ENCODE measurements at regions not wholly inside any gene's neighbourhood (a gene's known extent, or its start where the extent isn't known, plus 50 kb on each side); places are given as distances from the start of the nearest gene placed in this dataset.

GRCh38 chr6:159642995-159643394, 50.0 kb downstream of the SOD2 start:
- Histone ChIP-seq H3K4me3 (no peak overlapping the region), H3K27ac (no peak overlapping the region), H3K27me3 (no peaks in the 10 kb centered on the region), H3K36me3 (no peaks in the 10 kb centered on the region), H3K9me3 (no peaks in the 10 kb centered on the region), H3K4me1 (no peaks in the 10 kb centered on the region)
- TF ChIP-seq CTCF (IDR thresholded peaks at IDR 0.05) (no peak), POLR2A (IDR thresholded peaks at IDR 0.05) (no peak)
- intact Hi-C loops (cut with DNase I; ENCODE audit: low total_unique reads), result no loop called here
- no peak for DNase-seq

DNA sequence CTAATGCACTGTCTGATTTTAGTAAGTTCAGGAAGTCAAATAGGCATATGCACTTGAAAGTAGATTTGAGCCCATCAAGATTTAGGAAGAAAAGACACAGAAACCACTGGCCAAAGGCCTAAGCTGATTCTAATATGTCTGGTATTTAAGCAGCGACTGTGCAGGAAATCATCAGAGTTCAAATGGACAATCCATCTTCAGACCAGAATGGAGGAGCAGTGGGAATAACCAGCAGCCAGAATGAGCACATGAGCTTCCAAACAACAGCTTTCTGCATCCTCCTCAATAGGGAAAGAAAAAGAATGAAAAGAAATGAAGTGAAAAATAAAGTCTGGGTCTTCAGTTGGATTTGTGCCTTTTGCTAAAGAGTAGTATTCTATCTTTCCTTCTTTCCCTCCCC, 50.6 kb downstream of the SOD2 start:
- Histone ChIP-seq H3K36me3 (no peaks in the 10 kb centered on the region), H3K4me1 (no peaks in the 10 kb centered on the region), H3K9me3 (no peaks in the 10 kb centered on the region), H3K27ac (no peak overlapping the region), H3K27me3 (no peaks in the 10 kb centered on the region), H3K4me3 (no peak overlapping the region)
- no peak for TF ChIP-seq POLR2A (IDR thresholded peaks at IDR 0.05)
- TF ChIP-seq CTCF (IDR thresholded peaks at IDR 0.05), result no peak
- no peak for DNase-seq
- intact Hi-C loops (cut with DNase I; ENCODE audit: low total_unique reads), result no loop called here

DNA sequence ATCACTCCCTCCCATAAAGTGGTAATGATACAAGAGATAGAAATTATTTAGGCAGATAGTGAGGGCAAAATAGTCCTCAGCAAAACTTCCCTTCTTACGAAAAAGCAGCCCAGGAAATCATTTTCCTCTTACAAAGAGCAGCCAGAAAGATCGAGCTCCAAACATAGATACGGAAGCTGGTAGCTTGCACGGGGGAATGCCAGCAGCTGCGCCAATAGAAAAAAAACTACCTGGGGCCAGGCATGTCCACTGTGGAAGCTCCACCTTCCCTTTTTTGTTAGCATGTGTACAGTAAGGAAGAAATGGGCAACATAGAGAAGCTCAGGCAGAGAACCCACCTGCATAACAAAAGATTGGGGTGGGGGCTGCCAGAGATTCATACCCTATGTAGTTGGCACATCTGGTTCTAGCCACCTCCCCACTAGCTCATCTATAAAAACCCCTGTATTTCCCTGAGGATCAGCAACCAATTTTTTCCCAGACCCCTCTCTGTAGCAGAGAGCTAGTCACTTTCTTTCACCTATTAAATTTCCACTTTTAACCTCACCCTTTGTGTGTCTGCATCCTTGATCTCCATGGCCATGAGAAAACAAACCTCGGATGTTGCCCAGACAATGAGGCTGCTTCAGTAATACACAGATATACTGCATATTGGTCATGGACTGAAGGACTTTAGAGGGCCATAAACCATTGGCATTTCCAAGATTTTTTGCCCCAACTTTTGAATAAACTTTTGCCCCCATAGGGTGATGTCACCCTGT, 52.1 kb downstream of the SOD2 start:
- Histone ChIP-seq H3K36me3 (no peaks in the 10 kb centered on the region), H3K9me3 (no peaks in the 10 kb centered on the region), H3K27me3 (no peaks in the 10 kb centered on the region), H3K4me1 (no peaks in the 10 kb centered on the region), H3K4me3 (no peak overlapping the region), H3K27ac (no peak overlapping the region)
- TF ChIP-seq POLR2A (IDR thresholded peaks at IDR 0.05), result no peak
- TF ChIP-seq CTCF (IDR thresholded peaks at IDR 0.05), result no peak
- DNase-seq, result no peak
- intact Hi-C loops (cut with DNase I; ENCODE audit: low total_unique reads), result no loop called here

DNA sequence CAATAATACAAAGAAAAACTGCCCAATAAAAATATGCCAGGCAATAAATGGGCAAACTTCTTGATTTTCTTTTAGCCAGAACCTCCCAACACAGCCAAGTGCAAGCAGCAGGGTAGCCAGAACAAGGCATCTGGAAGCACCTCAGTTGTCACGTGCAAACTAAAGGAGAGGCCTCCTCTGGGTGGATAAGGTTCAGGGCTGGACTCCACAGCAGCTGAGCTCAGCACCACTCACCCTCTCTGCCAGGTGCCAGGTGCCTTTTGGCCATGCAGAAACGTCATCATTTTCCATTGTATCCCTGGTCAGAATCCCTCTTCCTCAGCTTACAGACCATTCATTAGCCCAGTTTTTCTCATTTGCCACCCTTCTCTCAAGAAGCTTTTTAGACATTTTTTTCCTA, 52.7 kb downstream of the SOD2 start:
- TF ChIP-seq CTCF (IDR thresholded peaks at IDR 0.05) (no peak), POLR2A (IDR thresholded peaks at IDR 0.05) (no peak)
- Histone ChIP-seq H3K27ac (no peak overlapping the region), H3K4me3 (no peak overlapping the region), H3K36me3 (no peaks in the 10 kb centered on the region), H3K4me1 (no peaks in the 10 kb centered on the region), H3K27me3 (no peaks in the 10 kb centered on the region), H3K9me3 (no peaks in the 10 kb centered on the region)
- intact Hi-C loops (cut with DNase I; ENCODE audit: low total_unique reads), result no loop called here
- DNase-seq, result no peak

DNA sequence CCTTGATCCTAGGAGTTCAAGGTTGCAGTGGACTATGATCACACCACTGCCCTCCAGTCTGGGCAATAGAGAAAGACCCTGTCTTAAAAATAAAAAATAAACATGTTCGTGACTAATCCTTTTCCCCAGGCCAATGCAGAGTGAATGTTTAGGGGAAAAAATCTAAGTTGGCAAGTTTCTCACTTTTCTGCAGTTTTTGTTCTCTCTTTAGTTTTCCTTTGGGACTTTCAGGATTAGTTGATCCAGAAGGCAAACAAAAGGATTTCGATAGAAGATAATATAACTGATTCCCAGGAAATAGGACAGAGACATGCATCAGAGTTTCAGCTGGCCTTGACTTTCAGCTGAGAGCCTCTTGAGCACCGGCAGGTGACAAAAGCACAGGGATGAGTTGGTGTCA, 53.3 kb downstream of the SOD2 start:
- H3K4me3 ChIP-seq, result no peak overlapping the region
- no peak for TF ChIP-seq POLR2A (IDR thresholded peaks at IDR 0.05)
- TF ChIP-seq CTCF (IDR thresholded peaks at IDR 0.05), result no peak
- no peak overlapping the region for H3K27ac ChIP-seq
- no peak for DNase-seq
- H3K4me1 ChIP-seq, result no peaks in the 10 kb centered on the region
- H3K9me3 ChIP-seq, result no peaks in the 10 kb centered on the region
- no peaks in the 10 kb centered on the region for H3K27me3 ChIP-seq
- H3K36me3 ChIP-seq, result no peaks in the 10 kb centered on the region
- intact Hi-C loops (cut with DNase I; ENCODE audit: low total_unique reads), result no loop called here
